Upper lobe of left lung (tissue), 4 donors: ENCODE measurements at regions not wholly inside any gene's neighbourhood (a gene's known extent, or its start where the extent isn't known, plus 50 kb on each side); places are given as distances from the start of the nearest gene placed in this dataset.

Experiments used
- POLR2A ChIP-seq, 4 donors: fragments of 450-650 bp; IDR thresholded peaks; one replicate each; pipeline ENCODE4 v1.5.1; 2016 to 2017; ENCODE audit warnings: antibody characterized with exemption in 4 of 4, mild to moderate bottlenecking in 2 of 4
- POLR2AphosphoS5 ChIP-seq, 2 donors: sonication (generic); formaldehyde crosslinking; IDR thresholded peaks; one replicate each; pipeline ENCODE4 v1.5.1; 2017; ENCODE audit warnings: antibody characterized with exemption in 2 of 2
- TF ChIP-seq, protein P1 (sequence below), 6 experiments: fragments of 450-650 bp in 4 of 6; fragments of 200-600 bp in 2 of 6; sonication (generic) in 2 of 6; IDR thresholded peaks; one replicate each; pipeline ENCODE4 v1.5.1; 2016 to 2019; ENCODE audit warnings: antibody characterized with exemption in 6 of 6

DNA sequence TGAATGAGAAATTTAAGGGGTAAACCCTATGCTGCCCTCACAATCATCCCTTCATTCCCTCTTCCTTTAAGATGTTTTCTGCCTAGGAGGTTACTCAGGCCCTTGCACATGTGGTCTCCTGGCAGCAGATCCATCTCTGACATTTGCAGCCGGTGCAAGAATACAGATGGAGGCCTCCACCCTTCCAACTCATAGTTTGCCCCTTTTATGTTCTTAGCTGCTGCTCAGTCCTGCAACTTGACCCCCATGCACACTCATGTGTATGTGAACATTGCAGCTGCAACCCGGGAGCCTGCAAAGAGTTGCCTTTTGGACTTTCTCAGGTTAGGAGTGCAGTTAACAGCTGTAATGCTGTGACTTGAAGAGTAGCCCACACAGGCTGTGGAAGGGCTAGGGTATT, 131.9 kb upstream of the SGK1 start:
- TF ChIP-seq, protein P1, sequence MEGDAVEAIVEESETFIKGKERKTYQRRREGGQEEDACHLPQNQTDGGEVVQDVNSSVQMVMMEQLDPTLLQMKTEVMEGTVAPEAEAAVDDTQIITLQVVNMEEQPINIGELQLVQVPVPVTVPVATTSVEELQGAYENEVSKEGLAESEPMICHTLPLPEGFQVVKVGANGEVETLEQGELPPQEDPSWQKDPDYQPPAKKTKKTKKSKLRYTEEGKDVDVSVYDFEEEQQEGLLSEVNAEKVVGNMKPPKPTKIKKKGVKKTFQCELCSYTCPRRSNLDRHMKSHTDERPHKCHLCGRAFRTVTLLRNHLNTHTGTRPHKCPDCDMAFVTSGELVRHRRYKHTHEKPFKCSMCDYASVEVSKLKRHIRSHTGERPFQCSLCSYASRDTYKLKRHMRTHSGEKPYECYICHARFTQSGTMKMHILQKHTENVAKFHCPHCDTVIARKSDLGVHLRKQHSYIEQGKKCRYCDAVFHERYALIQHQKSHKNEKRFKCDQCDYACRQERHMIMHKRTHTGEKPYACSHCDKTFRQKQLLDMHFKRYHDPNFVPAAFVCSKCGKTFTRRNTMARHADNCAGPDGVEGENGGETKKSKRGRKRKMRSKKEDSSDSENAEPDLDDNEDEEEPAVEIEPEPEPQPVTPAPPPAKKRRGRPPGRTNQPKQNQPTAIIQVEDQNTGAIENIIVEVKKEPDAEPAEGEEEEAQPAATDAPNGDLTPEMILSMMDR (IDR thresholded peaks at IDR 0.05): no peak
- TF ChIP-seq POLR2A (IDR thresholded peaks at IDR 0.05) (no peak), POLR2AphosphoS5 (IDR thresholded peaks at IDR 0.05) (no peak)
